ENCODE measurements at regions not wholly inside any gene's neighbourhood (a gene's known extent, or its start where the extent isn't known, plus 50 kb on each side); places are given as distances from the start of the nearest gene placed in this dataset.

DNA sequence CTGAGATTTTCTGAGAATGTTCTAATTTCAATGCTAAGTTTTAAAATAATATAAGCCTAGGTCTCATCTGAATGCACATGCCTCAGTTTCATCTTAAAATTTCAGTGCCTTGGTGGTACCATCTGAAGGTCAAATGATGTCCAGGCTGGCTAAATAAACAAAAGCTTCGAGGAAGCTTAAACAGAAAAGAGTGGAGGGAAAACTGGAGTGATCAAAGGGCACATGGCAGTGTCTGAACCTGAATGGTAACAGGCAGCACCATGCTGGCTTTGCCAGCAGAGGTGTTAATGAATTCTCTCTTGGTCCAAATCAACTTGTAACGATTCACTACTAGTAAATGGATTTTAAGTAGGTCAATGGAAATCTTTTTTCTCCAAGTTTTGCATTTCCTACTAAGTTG, 158.4 kb upstream of the MEX3C start:
- TF ChIP-seq GABPA (IDR thresholded peaks at IDR 0.05; ENCODE audit: low read depth), result no peak
- TF ChIP-seq, protein P1, sequence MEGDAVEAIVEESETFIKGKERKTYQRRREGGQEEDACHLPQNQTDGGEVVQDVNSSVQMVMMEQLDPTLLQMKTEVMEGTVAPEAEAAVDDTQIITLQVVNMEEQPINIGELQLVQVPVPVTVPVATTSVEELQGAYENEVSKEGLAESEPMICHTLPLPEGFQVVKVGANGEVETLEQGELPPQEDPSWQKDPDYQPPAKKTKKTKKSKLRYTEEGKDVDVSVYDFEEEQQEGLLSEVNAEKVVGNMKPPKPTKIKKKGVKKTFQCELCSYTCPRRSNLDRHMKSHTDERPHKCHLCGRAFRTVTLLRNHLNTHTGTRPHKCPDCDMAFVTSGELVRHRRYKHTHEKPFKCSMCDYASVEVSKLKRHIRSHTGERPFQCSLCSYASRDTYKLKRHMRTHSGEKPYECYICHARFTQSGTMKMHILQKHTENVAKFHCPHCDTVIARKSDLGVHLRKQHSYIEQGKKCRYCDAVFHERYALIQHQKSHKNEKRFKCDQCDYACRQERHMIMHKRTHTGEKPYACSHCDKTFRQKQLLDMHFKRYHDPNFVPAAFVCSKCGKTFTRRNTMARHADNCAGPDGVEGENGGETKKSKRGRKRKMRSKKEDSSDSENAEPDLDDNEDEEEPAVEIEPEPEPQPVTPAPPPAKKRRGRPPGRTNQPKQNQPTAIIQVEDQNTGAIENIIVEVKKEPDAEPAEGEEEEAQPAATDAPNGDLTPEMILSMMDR (IDR thresholded peaks at IDR 0.05; ENCODE audit: insufficient read depth, low read length), result no peak

All from HL-60 (cell line).